Sigmoid colon (tissue), 4 donors: ENCODE measurements at regions not wholly inside any gene's neighbourhood (a gene's known extent, or its start where the extent isn't known, plus 50 kb on each side); places are given as distances from the start of the nearest gene placed in this dataset.

Source experiments
- POLR2A ChIP-seq, 2 donors: fragments of 450-650 bp; IDR thresholded peaks; one replicate each; pipeline ENCODE4 v1.6.1; 2016; ENCODE audit warnings: antibody characterized with exemption in 2 of 2, mild to moderate bottlenecking in 2 of 2, moderate library complexity in 2 of 2
- POLR2AphosphoS5 ChIP-seq, 4 donors: sonication (generic); formaldehyde crosslinking; IDR thresholded peaks; one replicate each; pipeline ENCODE4 v1.6.1; 2017; ENCODE audit warnings: antibody characterized with exemption in 4 of 4
- TF ChIP-seq, protein P1 (sequence below), 4 experiments: fragments of 450-650 bp in 3 of 4; fragments of 200-600 bp in 1 of 4; IDR thresholded peaks; one replicate each; pipeline ENCODE4 v1.5.1; 2016 to 2019; ENCODE audit warnings: antibody characterized with exemption in 4 of 4, mild to moderate bottlenecking in 3 of 4, moderate library complexity in 2 of 4

DNA sequence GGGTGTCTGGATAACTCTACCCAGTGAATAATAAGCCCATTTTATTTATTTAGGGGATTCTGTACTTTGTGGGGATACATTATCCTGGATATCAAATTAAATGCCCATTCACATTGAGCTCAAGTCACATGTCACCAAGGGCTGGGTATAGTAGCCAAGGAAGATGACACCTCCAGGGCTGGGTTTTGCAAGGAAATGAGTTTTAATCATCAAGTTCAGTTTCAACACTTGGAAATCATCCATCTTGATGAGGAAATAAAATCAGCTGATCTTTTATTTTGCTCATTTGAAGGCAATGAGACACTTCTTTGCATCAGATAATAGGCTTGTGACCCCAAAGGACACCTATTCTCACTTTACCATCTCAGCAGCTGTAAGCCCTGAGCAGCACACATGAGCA is 80.0 kb upstream of the TNR start:
- no peak for TF ChIP-seq POLR2A (IDR thresholded peaks at IDR 0.05)
- TF ChIP-seq, protein P1, sequence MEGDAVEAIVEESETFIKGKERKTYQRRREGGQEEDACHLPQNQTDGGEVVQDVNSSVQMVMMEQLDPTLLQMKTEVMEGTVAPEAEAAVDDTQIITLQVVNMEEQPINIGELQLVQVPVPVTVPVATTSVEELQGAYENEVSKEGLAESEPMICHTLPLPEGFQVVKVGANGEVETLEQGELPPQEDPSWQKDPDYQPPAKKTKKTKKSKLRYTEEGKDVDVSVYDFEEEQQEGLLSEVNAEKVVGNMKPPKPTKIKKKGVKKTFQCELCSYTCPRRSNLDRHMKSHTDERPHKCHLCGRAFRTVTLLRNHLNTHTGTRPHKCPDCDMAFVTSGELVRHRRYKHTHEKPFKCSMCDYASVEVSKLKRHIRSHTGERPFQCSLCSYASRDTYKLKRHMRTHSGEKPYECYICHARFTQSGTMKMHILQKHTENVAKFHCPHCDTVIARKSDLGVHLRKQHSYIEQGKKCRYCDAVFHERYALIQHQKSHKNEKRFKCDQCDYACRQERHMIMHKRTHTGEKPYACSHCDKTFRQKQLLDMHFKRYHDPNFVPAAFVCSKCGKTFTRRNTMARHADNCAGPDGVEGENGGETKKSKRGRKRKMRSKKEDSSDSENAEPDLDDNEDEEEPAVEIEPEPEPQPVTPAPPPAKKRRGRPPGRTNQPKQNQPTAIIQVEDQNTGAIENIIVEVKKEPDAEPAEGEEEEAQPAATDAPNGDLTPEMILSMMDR (IDR thresholded peaks at IDR 0.05) = no peak
- no peak for TF ChIP-seq POLR2AphosphoS5 (IDR thresholded peaks at IDR 0.05)
